ENCODE measurements at regions not wholly inside any gene's neighbourhood (a gene's known extent, or its start where the extent isn't known, plus 50 kb on each side); places are given as distances from the start of the nearest gene placed in this dataset.

GRCh38 chr6:97885828-97886227 lies 602.8 kb upstream of the MMS22L start:
- TF ChIP-seq CTCF (IDR thresholded peaks at IDR 0.05) (no peak), POLR2A (IDR thresholded peaks at IDR 0.05) (no peak)
